Stomach smooth muscle (tissue), 2 donors: ENCODE measurements at regions not wholly inside any gene's neighbourhood (a gene's known extent, or its start where the extent isn't known, plus 50 kb on each side); places are given as distances from the start of the nearest gene placed in this dataset.

ENCODE experiments used
- H3K27ac ChIP-seq: one replicate; pipeline ENCODE4 v1.7.0; 2013; ENCODE audit warnings: mild to moderate bottlenecking, low read length, inconsistent platforms
- H3K27me3 ChIP-seq, 2 donors: one replicate each; pipeline ENCODE4 v1.7.0; 2013; ENCODE audit warnings: low read length in 2 of 2; ENCODE audit not compliant: insufficient read depth in 2 of 2, control insufficient read depth in 1 of 2
- H3K36me3 ChIP-seq, 2 donors: one replicate each; pipeline ENCODE4 v1.7.0; 2013; ENCODE audit warnings: low read length in 2 of 2; ENCODE audit not compliant: control insufficient read depth in 2 of 2, insufficient read depth in 2 of 2
- H3K4me1 ChIP-seq: one replicate; pipeline ENCODE4 v1.7.0; 2013; ENCODE audit warnings: low read length; ENCODE audit not compliant: control insufficient read depth, insufficient read depth
- H3K4me3 ChIP-seq, 2 donors: one replicate each; pipeline ENCODE4 v1.7.0; 2013; ENCODE audit warnings: low read length in 2 of 2
- H3K9ac ChIP-seq, 2 donors: one replicate each; pipeline ENCODE4 v1.7.0; 2013; ENCODE audit warnings: low read length in 2 of 2, mild to moderate bottlenecking in 1 of 2
- H3K9me3 ChIP-seq, 2 donors: one replicate each; pipeline ENCODE4 v1.7.0; 2013; ENCODE audit warnings: low read length in 2 of 2; ENCODE audit not compliant: control insufficient read depth in 2 of 2
- donor health status: healthy.
- donor health status: Pancreatic carcinoma.

DNA sequence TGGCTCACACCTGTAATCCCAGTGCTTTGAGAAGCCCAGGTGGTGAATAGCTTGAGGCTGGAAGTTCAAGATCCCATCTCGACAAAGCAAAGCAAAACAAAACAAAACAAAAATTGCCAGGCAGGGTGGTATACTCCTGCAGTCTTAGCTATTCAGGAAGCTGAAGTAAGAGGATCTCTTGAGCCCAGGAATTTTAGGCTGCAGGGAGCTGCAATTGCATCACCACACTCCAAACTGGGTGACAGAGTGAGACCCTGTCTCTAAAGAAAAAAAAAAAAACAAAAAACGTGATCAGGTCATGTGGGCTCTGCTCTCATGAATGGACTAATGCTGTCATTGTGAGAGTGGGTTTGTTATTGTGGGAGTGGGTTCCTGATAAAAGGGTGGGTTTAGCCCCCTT, 409.1 kb downstream of the NPIPA7 start:
- Histone ChIP-seq H3K36me3 (no peaks in the 10 kb centered on the region), H3K27me3 (no peaks in the 10 kb centered on the region), H3K9ac (no peak overlapping the region), H3K4me3 (no peak overlapping the region), H3K9me3 (peaks cover 0 to 4% of the 10 kb centered on the region in 2 donors), H3K27ac (no peak overlapping the region), H3K4me1 (no peaks in the 10 kb centered on the region)

DNA sequence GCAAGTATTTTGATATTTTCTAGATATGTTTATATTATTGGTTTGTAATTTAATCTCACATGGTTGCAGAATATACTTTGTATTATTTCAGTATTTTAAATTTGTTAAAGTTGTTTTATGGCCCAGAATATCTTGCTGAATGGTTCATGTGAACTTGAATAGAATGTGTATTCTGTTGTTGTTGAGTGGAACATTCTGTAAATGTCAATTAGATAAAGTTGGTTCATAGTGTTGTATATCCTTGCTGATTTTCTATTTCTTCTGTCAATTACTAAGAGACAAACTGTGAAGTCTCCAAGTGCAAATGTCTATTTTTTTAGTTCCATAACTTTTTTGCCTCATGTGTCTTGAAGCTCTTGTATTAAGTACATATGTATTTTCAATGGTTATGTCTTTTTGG, 411.7 kb downstream of the NPIPA7 start:
- H3K9me3 ChIP-seq = peaks cover 0 to 4% of the 10 kb centered on the region in 2 donors
- no peaks in the 10 kb centered on the region for H3K27me3 ChIP-seq
- H3K4me1 ChIP-seq = no peaks in the 10 kb centered on the region
- H3K4me3 ChIP-seq = no peak overlapping the region
- H3K27ac ChIP-seq = no peak overlapping the region
- no peaks in the 10 kb centered on the region for H3K36me3 ChIP-seq
- no peak overlapping the region for H3K9ac ChIP-seq

- Histone ChIP-seq H3K4me3 (no peak overlapping the region), H3K27ac (no peak overlapping the region), H3K4me1 (no peaks in the 10 kb centered on the region), H3K27me3 (no peaks in the 10 kb centered on the region), H3K9ac (no peak overlapping the region), H3K9me3 (peaks cover 0 to 4% of the 10 kb centered on the region in 2 donors), H3K36me3 (no peaks in the 10 kb centered on the region)
These were observed 412.1 kb downstream of the NPIPA7 start for GRCh38 chr16:16791051-16791450.

DNA sequence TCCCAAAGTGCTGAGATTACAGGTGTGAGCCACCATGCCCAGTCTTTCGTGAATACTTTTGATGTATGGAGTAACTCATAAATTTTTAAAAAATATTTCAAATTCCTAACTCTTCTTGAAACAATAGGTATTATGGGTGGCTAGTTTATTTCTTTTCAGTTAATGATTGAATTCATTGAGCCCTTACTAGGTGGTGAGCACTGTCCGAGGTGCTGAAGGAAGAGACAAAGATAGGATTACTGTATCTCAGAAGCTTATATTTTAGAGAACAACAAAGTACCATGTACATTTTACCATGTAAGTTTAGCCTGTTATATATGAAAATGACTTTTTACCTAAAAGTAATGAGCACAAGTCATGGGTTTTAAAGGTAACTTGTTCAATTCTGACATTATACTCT, 418.3 kb downstream of the NPIPA7 start:
- no peak overlapping the region for H3K27ac ChIP-seq
- H3K36me3 ChIP-seq = no peaks in the 10 kb centered on the region

GRCh38 chr16:16798504-16798903, 419.6 kb downstream of the NPIPA7 start:
- no peak overlapping the region for H3K9ac ChIP-seq
- no peaks in the 10 kb centered on the region for H3K36me3 ChIP-seq
- no peak overlapping the region for H3K4me3 ChIP-seq
- H3K27ac ChIP-seq = no peak overlapping the region
- H3K9me3 ChIP-seq = no peaks in the 10 kb centered on the region
- no peaks in the 10 kb centered on the region for H3K4me1 ChIP-seq
- no peaks in the 10 kb centered on the region for H3K27me3 ChIP-seq

More for the DNA sequence above, 418.3 kb downstream of the NPIPA7 start:
- Histone ChIP-seq H3K27me3 (no peaks in the 10 kb centered on the region), H3K4me3 (no peak overlapping the region), H3K9me3 (no peaks in the 10 kb centered on the region), H3K9ac (no peak overlapping the region), H3K4me1 (no peaks in the 10 kb centered on the region)

DNA sequence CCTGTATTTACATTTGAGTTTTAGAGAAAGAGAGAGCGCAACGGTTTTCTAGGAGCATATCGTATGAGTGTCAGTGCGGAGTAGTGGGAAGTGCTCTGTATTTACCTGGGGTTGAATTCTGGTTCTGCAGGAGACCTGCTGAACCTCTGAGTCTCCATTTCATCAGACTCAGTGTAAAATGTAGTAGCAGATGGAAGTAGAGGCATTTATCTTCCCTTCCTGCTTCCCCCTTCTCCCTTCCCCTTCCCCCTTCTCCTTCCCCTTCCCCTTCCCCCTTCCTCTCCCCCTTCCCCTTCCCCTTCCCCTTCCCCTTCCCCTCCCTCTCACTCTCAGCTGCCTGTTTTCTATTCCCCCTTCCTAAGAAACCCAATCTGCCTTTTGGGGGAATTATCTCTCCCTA, 426.9 kb downstream of the NPIPA7 start:
- Histone ChIP-seq H3K9me3 (peaks cover 4 to 11% of the 10 kb centered on the region in 2 donors), H3K9ac (no peak overlapping the region), H3K4me1 (no peaks in the 10 kb centered on the region), H3K4me3 (no peak overlapping the region), H3K27me3 (no peaks in the 10 kb centered on the region), H3K36me3 (no peaks in the 10 kb centered on the region), H3K27ac (no peak overlapping the region)

GRCh38 chr16:16815641-16816040, 436.7 kb downstream of the NPIPA7 start:
- Histone ChIP-seq H3K4me3 (no peak overlapping the region), H3K27ac (no peak overlapping the region), H3K36me3 (no peaks in the 10 kb centered on the region), H3K4me1 (no peaks in the 10 kb centered on the region), H3K27me3 (peaks cover 4 to 6% of the 10 kb centered on the region in 2 donors), H3K9ac (no peak overlapping the region), H3K9me3 (peaks cover 0 to 5% of the 10 kb centered on the region in 2 donors)

- Histone ChIP-seq H3K36me3 (no peaks in the 10 kb centered on the region), H3K4me3 (no peak overlapping the region), H3K27me3 (peaks cover 0 to 4% of the 10 kb centered on the region in 2 donors), H3K4me1 (no peaks in the 10 kb centered on the region), H3K9ac (no peak overlapping the region), H3K9me3 (peaks cover 0 to 12% of the 10 kb centered on the region in 2 donors), H3K27ac (no peak overlapping the region)
These were observed 438.3 kb downstream of the NPIPA7 start for GRCh38 chr16:16817196-16817595.

- Histone ChIP-seq H3K9ac (no peak overlapping the region), H3K27me3 (peaks cover 0 to 2% of the 10 kb centered on the region in 2 donors), H3K4me3 (no peak overlapping the region), H3K27ac (no peak overlapping the region), H3K36me3 (no peaks in the 10 kb centered on the region), H3K9me3 (peaks cover 0 to 12% of the 10 kb centered on the region in 2 donors), H3K4me1 (no peaks in the 10 kb centered on the region)
These were observed 442.3 kb downstream of the NPIPA7 start for GRCh38 chr16:16821261-16821660.

- H3K9ac ChIP-seq = no peak overlapping the region
- no peaks in the 10 kb centered on the region for H3K4me1 ChIP-seq
These were observed 450.0 kb downstream of the NPIPA7 start for GRCh38 chr16:16828913-16829398.

GRCh38 chr16:16830401-16830800, 451.5 kb downstream of the NPIPA7 start:
- Histone ChIP-seq H3K36me3 (no peaks in the 10 kb centered on the region), H3K27ac (no peak overlapping the region), H3K9me3 (no peaks in the 10 kb centered on the region), H3K27me3 (no peaks in the 10 kb centered on the region), H3K4me3 (no peak overlapping the region), H3K9ac (no peak overlapping the region), H3K4me1 (no peaks in the 10 kb centered on the region)

More at GRCh38 chr16:16828913-16829398, 450.0 kb downstream of the NPIPA7 start:
- Histone ChIP-seq H3K36me3 (no peaks in the 10 kb centered on the region), H3K9me3 (no peaks in the 10 kb centered on the region), H3K4me3 (no peak overlapping the region), H3K27me3 (no peaks in the 10 kb centered on the region), H3K27ac (no peak overlapping the region)
